ENCODE measurements at regions not wholly inside any gene's neighbourhood (a gene's known extent, or its start where the extent isn't known, plus 50 kb on each side); places are given as distances from the start of the nearest gene placed in this dataset.

- DNase-seq = no peak
Measured at GRCh38 chr3:107428051-107428858, 51.0 kb downstream of the CCDC54 start.

GRCh38 chr3:107429320-107430181 lies 52.3 kb downstream of the CCDC54 start:
- peak; percentile 17 for DNase-seq

- no peak for DNase-seq
Measured at GRCh38 chr3:107430214-107430995, 53.2 kb downstream of the CCDC54 start.

DNA sequence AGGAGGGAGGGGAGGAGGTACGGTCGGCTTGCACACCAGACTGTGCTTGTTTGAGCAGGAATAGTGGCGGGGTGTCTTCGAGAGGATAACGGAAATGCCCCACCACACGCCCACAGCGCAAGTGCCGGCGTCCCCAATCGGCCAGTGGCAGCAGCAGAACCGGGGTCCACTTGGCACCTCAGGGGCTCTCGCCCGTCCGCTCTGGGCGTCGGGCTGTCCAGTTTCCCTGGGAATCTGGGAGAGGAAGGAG lies 53.7 kb downstream of the CCDC54 start:
- DNase-seq = peak; percentile 3

DNA sequence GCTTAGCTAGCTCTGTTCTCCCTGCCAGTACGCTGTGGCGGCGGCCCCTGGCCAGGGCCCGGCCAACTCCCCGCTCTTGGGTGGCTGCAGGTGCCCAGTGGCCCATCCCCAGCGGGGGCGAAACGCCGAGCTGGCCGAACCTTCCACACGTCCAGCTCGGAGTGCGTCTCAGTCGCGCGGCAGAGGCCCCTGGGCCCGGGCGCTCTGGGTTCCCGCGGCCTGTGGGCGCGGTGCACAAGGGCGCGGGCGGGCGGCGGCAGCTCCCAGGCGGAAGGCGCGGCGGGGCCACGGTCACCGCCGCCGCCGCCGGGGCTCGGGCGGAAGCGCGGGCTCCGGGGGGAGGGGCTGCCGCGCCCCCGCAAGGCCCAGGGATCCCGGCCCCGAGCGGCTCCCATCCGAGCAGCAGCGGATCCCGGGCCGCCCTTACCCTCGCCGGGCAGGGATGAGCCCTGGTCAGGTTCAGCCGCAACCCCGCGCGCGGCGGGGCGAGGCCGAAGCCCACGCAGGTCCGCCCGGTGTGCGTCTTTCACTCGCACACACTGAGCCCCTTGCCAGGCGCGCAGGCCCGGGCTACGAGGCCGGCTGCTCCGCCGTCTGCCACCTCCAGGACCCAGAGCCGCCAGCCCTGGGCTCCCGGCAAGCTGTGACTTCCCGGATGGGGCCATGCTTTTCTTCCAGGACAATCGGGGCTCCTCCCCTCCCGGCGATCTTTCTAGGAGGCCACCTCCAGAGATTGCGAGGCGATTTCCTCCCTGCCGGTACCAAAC lies 54.2 kb downstream of the CCDC54 start:
- DNase-seq = peak; percentile 2

- DNase-seq = no peak
Measured at GRCh38 chr3:107432013-107432515, 54.8 kb downstream of the CCDC54 start.

DNA sequence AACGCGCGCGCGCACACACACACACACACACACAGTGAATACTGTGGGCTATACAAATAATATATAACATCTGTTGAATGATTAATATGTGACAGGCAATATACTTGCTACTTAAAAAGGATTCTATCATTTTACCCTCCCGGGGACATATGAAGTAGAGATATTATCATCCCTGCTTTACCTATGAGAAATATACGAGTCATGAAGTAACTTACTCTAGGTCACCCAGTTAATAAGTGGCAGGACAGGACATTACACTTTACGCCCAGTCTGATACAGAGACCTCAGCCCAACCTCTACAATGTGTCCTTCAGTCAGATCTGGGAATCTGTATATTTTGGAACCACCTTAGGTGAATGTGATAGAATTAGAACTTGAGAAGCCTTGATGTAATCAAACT lies 55.4 kb downstream of the CCDC54 start:
- no peak for DNase-seq

DNA sequence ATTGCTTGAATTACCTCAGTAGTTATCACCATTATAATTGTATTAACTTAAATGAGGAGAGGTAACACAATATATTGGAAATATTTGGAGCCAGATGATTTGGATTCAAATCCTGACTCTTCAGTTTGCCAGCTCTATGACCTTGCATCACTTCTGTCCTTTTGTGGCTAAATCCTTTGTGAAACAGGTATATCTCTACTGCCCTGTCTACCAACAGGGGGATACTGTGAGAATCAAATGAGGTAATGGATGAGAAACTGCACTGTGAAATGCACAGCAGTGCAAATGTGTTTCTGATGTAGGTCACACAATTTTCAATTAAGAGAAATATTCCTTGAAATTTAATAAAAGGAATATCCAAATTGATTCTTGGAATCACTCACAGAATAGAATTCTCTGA lies 58.8 kb downstream of the CCDC54 start:
- DNase-seq = no peak

GRCh38 chr3:107438671-107439070 lies 61.4 kb downstream of the CCDC54 start:
- no peak for DNase-seq

- no peak for DNase-seq
Measured at GRCh38 chr3:107441617-107442016, 64.4 kb downstream of the CCDC54 start.

DNA sequence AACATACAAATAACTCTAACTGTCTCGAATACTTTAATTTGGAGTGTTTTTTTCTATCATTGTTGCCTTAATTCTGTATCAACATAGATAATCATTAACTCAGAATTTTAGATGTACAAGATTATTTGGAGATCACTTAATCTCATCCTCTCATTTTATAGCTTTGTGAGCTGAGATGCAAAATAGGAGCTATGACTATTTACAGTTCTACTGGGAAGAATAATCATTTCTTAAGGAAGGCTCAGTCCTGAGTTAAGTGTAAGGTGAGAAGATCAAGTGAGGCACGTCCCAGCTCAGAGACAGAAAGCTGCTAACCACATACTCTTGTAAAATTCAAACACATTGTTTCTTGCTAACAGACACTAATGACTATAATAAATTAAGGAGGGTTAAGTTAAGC lies 66.2 kb downstream of the CCDC54 start:
- DNase-seq = no peak

GRCh38 chr3:107446706-107447105 lies 69.5 kb downstream of the CCDC54 start:
- DNase-seq = no peak

- DNase-seq = no peak
Measured at GRCh38 chr3:107450254-107450893, 72.4 kb upstream of the BBX start.

- DNase-seq = no peak
Measured at GRCh38 chr3:107452436-107452835, 70.3 kb upstream of the BBX start.

- DNase-seq = no peak
Measured at GRCh38 chr3:107453504-107453903, 69.3 kb upstream of the BBX start.

- DNase-seq = no peak
Measured at GRCh38 chr3:107455621-107456020, 67.1 kb upstream of the BBX start.

DNA sequence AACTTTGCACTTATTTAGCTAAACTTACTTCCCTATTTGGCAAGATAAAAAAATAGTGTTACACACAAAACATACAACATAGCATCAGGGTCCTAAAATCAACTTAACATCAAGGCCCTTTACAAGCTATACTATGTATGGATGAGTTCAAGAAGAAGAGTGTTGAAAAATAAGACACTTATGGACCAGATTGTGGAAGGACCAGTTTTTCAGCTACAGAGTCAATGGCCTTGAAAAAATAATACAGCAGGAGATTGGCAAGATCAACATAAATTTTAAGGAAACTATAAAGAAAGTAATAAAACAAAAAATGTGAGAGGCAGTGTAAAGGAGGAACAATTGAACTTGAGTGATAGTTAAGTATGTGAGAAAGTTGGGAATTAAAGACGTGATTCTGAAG lies 66.3 kb upstream of the BBX start:
- no peak for DNase-seq

- DNase-seq = no peak
Measured at GRCh38 chr3:107458871-107459270, 63.9 kb upstream of the BBX start.

DNA sequence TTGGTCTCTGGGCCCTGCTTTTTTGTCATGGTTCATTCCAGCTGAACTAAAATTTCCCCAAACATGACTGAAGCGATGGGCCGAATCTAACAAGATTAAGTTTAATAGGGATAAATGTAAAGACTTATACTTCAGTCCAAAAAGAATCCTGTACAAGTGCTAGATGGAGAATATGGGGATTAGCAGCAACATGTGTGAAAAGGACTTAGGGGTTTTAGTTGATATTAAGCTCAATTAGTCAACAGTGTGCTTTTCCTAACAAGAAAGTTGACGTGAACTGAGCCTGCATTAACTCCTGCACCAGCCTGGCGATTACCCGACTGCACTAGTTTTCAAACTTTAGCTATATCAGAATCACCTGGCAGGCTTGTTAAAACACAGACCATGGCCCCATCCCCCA lies 61.0 kb upstream of the BBX start:
- no peak for DNase-seq

GRCh38 chr3:107464037-107464436 lies 58.7 kb upstream of the BBX start:
- no peak for DNase-seq

- no peak for DNase-seq
Measured at GRCh38 chr3:107465064-107465631, 57.6 kb upstream of the BBX start.

DNA sequence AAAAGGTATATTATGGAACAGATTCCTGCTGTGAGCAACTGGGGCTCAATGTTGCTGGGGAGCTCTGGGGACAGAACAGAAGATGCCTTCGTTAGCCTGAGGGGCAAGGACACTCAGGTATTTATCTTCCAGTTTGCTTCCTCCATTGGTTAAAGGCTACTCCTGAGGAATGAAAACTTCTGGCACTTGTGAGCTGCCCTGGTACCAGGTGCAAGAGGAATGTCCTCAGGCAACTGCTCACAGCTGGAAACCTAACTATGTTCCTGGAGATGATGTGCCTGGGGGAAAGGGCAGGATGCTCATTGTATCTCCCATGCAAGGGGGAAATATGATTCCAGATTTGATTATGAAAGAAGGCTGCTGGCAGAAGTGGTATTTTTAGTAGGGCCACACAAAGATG lies 54.0 kb upstream of the BBX start:
- no peak for DNase-seq

All from effector CD8-positive, alpha-beta T cell (primary cell).